ENCODE measurements at regions not wholly inside any gene's neighbourhood (a gene's known extent, or its start where the extent isn't known, plus 50 kb on each side); places are given as distances from the start of the nearest gene placed in this dataset.

DNA sequence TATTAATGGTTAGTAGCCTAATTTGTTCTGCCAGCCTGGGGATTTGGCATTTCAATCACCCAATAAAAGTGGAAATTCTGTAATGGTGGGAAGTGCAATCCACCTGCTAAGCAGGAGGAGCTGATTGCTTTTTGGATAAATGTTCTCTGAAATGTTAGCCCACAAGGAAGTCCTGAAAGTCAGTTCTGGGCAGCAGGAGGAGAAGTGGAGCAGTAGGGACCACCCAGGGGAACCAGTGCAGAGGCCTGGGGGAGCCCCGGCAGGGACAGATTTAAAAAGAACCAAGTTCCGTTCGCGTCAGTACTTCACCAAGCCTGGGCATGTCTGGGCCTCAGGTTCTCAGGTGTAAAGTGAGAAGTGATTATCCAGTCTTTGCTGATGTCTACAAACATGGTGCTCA lies 248.5 kb upstream of the RAB6C start:
- TF ChIP-seq EZH2 (IDR thresholded peaks at IDR 0.05; ENCODE audit: low read length, missing control alignments): no peak
- TF ChIP-seq, protein P1, sequence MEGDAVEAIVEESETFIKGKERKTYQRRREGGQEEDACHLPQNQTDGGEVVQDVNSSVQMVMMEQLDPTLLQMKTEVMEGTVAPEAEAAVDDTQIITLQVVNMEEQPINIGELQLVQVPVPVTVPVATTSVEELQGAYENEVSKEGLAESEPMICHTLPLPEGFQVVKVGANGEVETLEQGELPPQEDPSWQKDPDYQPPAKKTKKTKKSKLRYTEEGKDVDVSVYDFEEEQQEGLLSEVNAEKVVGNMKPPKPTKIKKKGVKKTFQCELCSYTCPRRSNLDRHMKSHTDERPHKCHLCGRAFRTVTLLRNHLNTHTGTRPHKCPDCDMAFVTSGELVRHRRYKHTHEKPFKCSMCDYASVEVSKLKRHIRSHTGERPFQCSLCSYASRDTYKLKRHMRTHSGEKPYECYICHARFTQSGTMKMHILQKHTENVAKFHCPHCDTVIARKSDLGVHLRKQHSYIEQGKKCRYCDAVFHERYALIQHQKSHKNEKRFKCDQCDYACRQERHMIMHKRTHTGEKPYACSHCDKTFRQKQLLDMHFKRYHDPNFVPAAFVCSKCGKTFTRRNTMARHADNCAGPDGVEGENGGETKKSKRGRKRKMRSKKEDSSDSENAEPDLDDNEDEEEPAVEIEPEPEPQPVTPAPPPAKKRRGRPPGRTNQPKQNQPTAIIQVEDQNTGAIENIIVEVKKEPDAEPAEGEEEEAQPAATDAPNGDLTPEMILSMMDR (conservative IDR thresholded peaks at IDR 0.05 in 1 of 2, IDR thresholded peaks at IDR 0.05 in 1 of 2; ENCODE audit: low read depth in 1 of 2, low read length in 2 of 2): no peak
